Coronary artery (tissue), 2 donors: ENCODE measurements at regions not wholly inside any gene's neighbourhood (a gene's known extent, or its start where the extent isn't known, plus 50 kb on each side); places are given as distances from the start of the nearest gene placed in this dataset.

ENCODE experiments used
- DNase-seq: peaks from one replicate; pipeline ENCODE4 v3.0.0-alpha.2; 2017; ENCODE audit warnings: low spot score
- H3K27ac ChIP-seq, 2 donors: fragments of 200-600 bp; sonication (generic); one replicate each; pipeline ENCODE4 v1.5.1; 2016 to 2019
- H3K4me3 ChIP-seq: fragments of 200-600 bp; sonication (generic); 2 replicates; pipeline ENCODE4 v1.5.1; 2016; ENCODE audit warnings: mild to moderate bottlenecking, moderate library complexity
- CTCF ChIP-seq: fragments of 200-600 bp; sonication (generic); IDR thresholded peaks from one replicate; pipeline ENCODE4 v1.5.1; 2019; ENCODE audit warnings: antibody characterized with exemption

- Histone ChIP-seq H3K4me3 (no peak overlapping the region), H3K27ac (no peak overlapping the region)
- TF ChIP-seq CTCF = no peak
- no peak for DNase-seq
Measured at GRCh38 chr2:147588191-147588590, 256.6 kb upstream of the ACVR2A start.

GRCh38 chr2:147578529-147578928 lies 266.3 kb upstream of the ACVR2A start:
- no peak for TF ChIP-seq CTCF
- Histone ChIP-seq H3K27ac (no peak overlapping the region), H3K4me3 (no peak overlapping the region)
- no peak for DNase-seq

- Histone ChIP-seq H3K27ac (no peak overlapping the region), H3K4me3 (no peak overlapping the region)
- TF ChIP-seq CTCF = no peak
- no peak for DNase-seq
Measured at GRCh38 chr2:147577998-147578380, 266.8 kb upstream of the ACVR2A start.

DNA sequence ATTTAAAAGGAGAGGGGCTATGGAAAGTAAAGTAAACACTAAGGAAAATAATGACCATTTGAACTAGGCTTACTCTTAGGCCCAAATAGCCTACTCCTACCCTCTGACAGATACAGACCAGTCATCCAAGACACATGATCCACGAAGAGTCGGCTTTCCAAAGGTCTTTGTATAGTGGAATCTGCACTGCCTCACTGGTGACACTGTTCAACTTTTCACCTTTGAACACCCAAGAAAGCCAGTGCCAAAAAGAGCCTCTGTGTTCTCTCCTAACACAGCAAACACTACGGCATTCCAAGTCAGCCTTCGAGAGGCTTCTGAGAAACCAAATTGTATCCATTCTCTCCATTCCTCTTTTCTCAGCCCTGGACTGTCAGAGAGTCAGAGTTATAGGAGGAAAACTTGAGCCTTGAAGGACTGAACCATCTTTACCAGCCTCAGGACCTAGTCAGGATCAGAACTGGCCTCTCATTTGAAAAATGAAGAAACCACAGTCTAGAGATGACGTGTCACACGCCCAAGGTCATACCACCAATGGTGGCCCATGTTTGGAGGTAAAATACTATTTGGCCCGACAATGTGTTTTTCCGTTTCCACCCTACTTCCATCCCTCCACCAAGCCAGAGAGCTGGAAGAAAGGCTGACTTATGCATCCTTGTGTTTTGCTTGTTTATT lies 267.4 kb upstream of the ACVR2A start:
- DNase-seq = no peak
- H3K4me3 ChIP-seq = no peak overlapping the region
- no peak for TF ChIP-seq CTCF
- H3K27ac ChIP-seq = no peak overlapping the region

GRCh38 chr2:147575106-147575505 lies 269.7 kb upstream of the ACVR2A start:
- TF ChIP-seq CTCF = no peak
- H3K27ac ChIP-seq = no peak overlapping the region
- H3K4me3 ChIP-seq = no peak overlapping the region
- no peak for DNase-seq

DNA sequence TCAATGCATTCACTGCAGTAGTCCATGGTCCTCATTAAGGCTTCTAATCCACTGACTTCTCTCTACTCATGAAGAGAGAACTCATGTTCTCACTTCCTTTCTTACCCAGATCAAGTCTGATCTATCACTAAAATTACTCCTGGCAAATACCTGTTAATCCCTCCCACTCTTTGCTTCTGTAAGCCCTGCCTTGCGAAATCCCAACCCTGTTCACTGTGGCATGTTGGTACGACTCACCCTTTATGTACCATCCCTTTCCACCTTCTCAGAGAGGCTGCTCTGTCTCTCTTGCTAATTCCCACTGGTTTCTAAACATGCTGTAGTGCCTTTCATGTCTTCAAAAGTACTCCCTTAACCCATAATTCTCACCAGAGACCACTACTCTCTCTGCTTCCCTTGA lies 272.2 kb upstream of the ACVR2A start:
- TF ChIP-seq CTCF = no peak
- no peak for DNase-seq
- no peak overlapping the region for H3K27ac ChIP-seq
- H3K4me3 ChIP-seq = no peak overlapping the region

DNA sequence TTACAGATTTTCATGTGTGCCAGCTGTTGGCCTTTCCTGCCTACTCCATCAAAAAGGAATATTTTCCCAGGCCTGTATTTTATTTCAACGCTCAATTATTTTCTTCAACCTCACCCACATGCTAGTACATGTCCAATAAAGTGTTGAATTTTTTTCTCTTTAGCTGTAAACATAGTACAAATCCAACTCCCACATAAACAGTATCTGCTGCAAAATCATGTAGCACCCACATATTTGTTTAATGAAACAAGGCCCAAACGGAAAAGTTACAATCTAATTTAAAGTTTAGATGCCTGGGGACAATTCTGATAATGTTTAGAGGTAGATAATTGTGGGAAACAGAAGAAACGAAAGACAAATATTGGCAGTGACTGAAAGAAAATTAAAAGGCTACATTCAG lies 275.4 kb upstream of the ACVR2A start:
- no peak overlapping the region for H3K27ac ChIP-seq
- DNase-seq = no peak
- no peak for TF ChIP-seq CTCF
- H3K4me3 ChIP-seq = no peak overlapping the region
